ENCODE measurements at regions not wholly inside any gene's neighbourhood (a gene's known extent, or its start where the extent isn't known, plus 50 kb on each side); places are given as distances from the start of the nearest gene placed in this dataset.

GRCh38 chr2:123116595-123116994 lies 908.5 kb upstream of the CNTNAP5 start:
- DNase-seq = no peak
- H3K4me1 Mint-ChIP-seq = no peaks in the 10 kb centered on the region
- no peak for TF ChIP-seq CTCF (IDR thresholded peaks at IDR 0.05)
- H3K27ac Mint-ChIP-seq = no peak overlapping the region
- Histone ChIP-seq H3K4me3 (ENCODE audit: low read length) (no peak overlapping the region), H3K27ac (ENCODE audit: low read length) (no peak overlapping the region), H3K9me3 (ENCODE audit: control insufficient read depth, insufficient read depth, low read length) (peaks cover 15% of the 10 kb centered on the region), H3K4me1 (ENCODE audit: control insufficient read depth, insufficient read depth, low read length) (no peaks in the 10 kb centered on the region), H3K27me3 (ENCODE audit: control insufficient read depth, insufficient read depth, low read length) (no peaks in the 10 kb centered on the region), H3K36me3 (ENCODE audit: control insufficient read depth, insufficient read depth, low read length) (no peaks in the 10 kb centered on the region)
- peaks cover 20 to 21% of the 10 kb centered on the region in 2 donors for H3K9me3 Mint-ChIP-seq
- WGBS (ENCODE audit: insufficient coverage) = 73% methylated on average over 2 of the region's 3 CpGs
- no peak overlapping the region for H3K4me3 Mint-ChIP-seq
- intact Hi-C loops (cut with micrococcal nuclease) = no loop called here
- no peaks in the 10 kb centered on the region for H3K36me3 Mint-ChIP-seq
- no peak for ATAC-seq
- no peaks in the 10 kb centered on the region for H3K27me3 Mint-ChIP-seq (ENCODE audit: low read depth in 2 of 2)

GRCh38 chr2:123127236-123127635 lies 897.9 kb upstream of the CNTNAP5 start:
- Histone ChIP-seq H3K4me3 (ENCODE audit: low read length) (no peak overlapping the region), H3K36me3 (ENCODE audit: control insufficient read depth, insufficient read depth, low read length) (no peaks in the 10 kb centered on the region), H3K9me3 (ENCODE audit: control insufficient read depth, insufficient read depth, low read length) (no peaks in the 10 kb centered on the region), H3K27ac (ENCODE audit: low read length) (no peak overlapping the region), H3K27me3 (ENCODE audit: control insufficient read depth, insufficient read depth, low read length) (no peaks in the 10 kb centered on the region), H3K4me1 (ENCODE audit: control insufficient read depth, insufficient read depth, low read length) (no peaks in the 10 kb centered on the region)
- DNase-seq (no peak), ATAC-seq (no peak)
- Mint-ChIP-seq H3K9me3 (peaks cover 6 to 9% of the 10 kb centered on the region in 2 donors), H3K27me3 (ENCODE audit: low read depth in 2 of 2) (no peaks in the 10 kb centered on the region), H3K4me1 (no peaks in the 10 kb centered on the region), H3K4me3 (no peak overlapping the region), H3K36me3 (peaks cover 10% of the 10 kb centered on the region), H3K27ac (no peak overlapping the region)
- 91% methylated on average over 3 of the region's 3 CpGs for WGBS (ENCODE audit: insufficient coverage)
- intact Hi-C loops (cut with micrococcal nuclease) = no loop called here
- no peak for TF ChIP-seq CTCF (IDR thresholded peaks at IDR 0.05)

GRCh38 chr2:123128951-123129350 lies 896.1 kb upstream of the CNTNAP5 start:
- 63% methylated on average over 1 of the region's 1 CpG for WGBS (ENCODE audit: insufficient coverage)
- intact Hi-C loops (cut with micrococcal nuclease) = no loop called here
- Histone ChIP-seq H3K27me3 (ENCODE audit: control insufficient read depth, insufficient read depth, low read length) (no peaks in the 10 kb centered on the region), H3K36me3 (ENCODE audit: control insufficient read depth, insufficient read depth, low read length) (no peaks in the 10 kb centered on the region), H3K27ac (ENCODE audit: low read length) (no peak overlapping the region), H3K9me3 (ENCODE audit: control insufficient read depth, insufficient read depth, low read length) (no peaks in the 10 kb centered on the region), H3K4me1 (ENCODE audit: control insufficient read depth, insufficient read depth, low read length) (no peaks in the 10 kb centered on the region), H3K4me3 (ENCODE audit: low read length) (no peak overlapping the region)
- ATAC-seq (no peak), DNase-seq (no peak)
- no peaks in the 10 kb centered on the region for H3K27me3 Mint-ChIP-seq (ENCODE audit: low read depth in 2 of 2)
- H3K4me1 Mint-ChIP-seq = no peaks in the 10 kb centered on the region
- no peak overlapping the region for H3K4me3 Mint-ChIP-seq
- H3K27ac Mint-ChIP-seq = no peak overlapping the region
- peaks cover 6 to 9% of the 10 kb centered on the region in 2 donors for H3K9me3 Mint-ChIP-seq
- H3K36me3 Mint-ChIP-seq = peaks cover 10% of the 10 kb centered on the region
- TF ChIP-seq CTCF (IDR thresholded peaks at IDR 0.05) = no peak

- Mint-ChIP-seq H3K36me3 (peaks cover 7% of the 10 kb centered on the region), H3K4me1 (no peaks in the 10 kb centered on the region), H3K4me3 (no peak overlapping the region), H3K27ac (no peak overlapping the region), H3K9me3 (peaks cover 6 to 11% of the 10 kb centered on the region in 2 donors), H3K27me3 (ENCODE audit: low read depth in 2 of 2) (no peaks in the 10 kb centered on the region)
- intact Hi-C loops (cut with micrococcal nuclease) = no loop called here
- Histone ChIP-seq H3K4me3 (ENCODE audit: low read length) (no peak overlapping the region), H3K4me1 (ENCODE audit: control insufficient read depth, insufficient read depth, low read length) (no peaks in the 10 kb centered on the region), H3K27ac (ENCODE audit: low read length) (no peak overlapping the region), H3K27me3 (ENCODE audit: control insufficient read depth, insufficient read depth, low read length) (no peaks in the 10 kb centered on the region), H3K9me3 (ENCODE audit: control insufficient read depth, insufficient read depth, low read length) (no peaks in the 10 kb centered on the region), H3K36me3 (ENCODE audit: control insufficient read depth, insufficient read depth, low read length) (no peaks in the 10 kb centered on the region)
- no peak for DNase-seq
- no peak for ATAC-seq
- WGBS (ENCODE audit: insufficient coverage) = 96% methylated on average over 2 of the region's 4 CpGs
- TF ChIP-seq CTCF (IDR thresholded peaks at IDR 0.05) = no peak
These were observed 888.7 kb upstream of the CNTNAP5 start for GRCh38 chr2:123136419-123136818.

All from natural killer cell (primary cell).